OCI-LY7 (cell line): ENCODE measurements at regions not wholly inside any gene's neighbourhood (a gene's known extent, or its start where the extent isn't known, plus 50 kb on each side); places are given as distances from the start of the nearest gene placed in this dataset.

ENCODE experiments used
- BruUV-seq: library from RNA; stranded (reverse); fragments of 400-500 nt; replicated peaks from 2 replicates; lab custom pipeline; 2021; lab: Mats Ljungman, UMichigan
- CTCF ChIA-PET: fragments of 300-600 bp; sonication (Branson Sonifier 250); formaldehyde crosslinking; loops from one replicate; lab custom pipeline; 2022; ENCODE audit warnings: antibody characterized with exemption; ENCODE audit not compliant: unreplicated experiment; lab: Charles Lee
- POLR2A ChIA-PET: fragments of 300-600 bp; sonication (Branson Sonifier 250); formaldehyde crosslinking; loops from one replicate; lab custom pipeline; 2022; ENCODE audit warnings: antibody characterized with exemption; lab: Charles Lee
- DNase-seq: peaks from one replicate; pipeline ENCODE4 v3.0.0-alpha.2; 2015; ENCODE audit warnings: low spot score
- H2AFZ ChIP-seq: fragments of 200-600 bp; sonication (generic), shearing (Covaris generic); 2 replicates; pipeline ENCODE4 v1.6.1; 2014; ENCODE audit warnings: mild to moderate bottlenecking, antibody characterized with exemption, low read length, moderate library complexity
- H3K27ac ChIP-seq: fragments of 200-600 bp; sonication (generic); 2 replicates; pipeline ENCODE4 v1.5.1; 2014; ENCODE audit warnings: mixed run types, low read depth, mild to moderate bottlenecking, moderate library complexity, low read length, inconsistent platforms; ENCODE audit not compliant: poor library complexity, severe bottlenecking
- H3K36me3 ChIP-seq: fragments of 200-600 bp; sonication (generic); 2 replicates; pipeline ENCODE4 v1.6.1; 2014; ENCODE audit warnings: mild to moderate bottlenecking, antibody characterized with exemption, low read length, moderate library complexity, mixed read lengths; ENCODE audit not compliant: insufficient read depth
- H3K4me1 ChIP-seq: fragments of 200-600 bp; sonication (generic); 2 replicates; pipeline ENCODE4 v1.5.1; 2014; ENCODE audit warnings: mild to moderate bottlenecking, low read length; ENCODE audit not compliant: insufficient read depth, poor library complexity, severe bottlenecking
- H3K4me2 ChIP-seq: fragments of 200-600 bp; sonication (generic); 2 replicates; pipeline ENCODE4 v1.6.1; 2014; ENCODE audit warnings: mild to moderate bottlenecking, low read length
- H3K4me3 ChIP-seq: fragments of 200-600 bp; sonication (generic); 2 replicates; pipeline ENCODE4 v1.5.1; 2014; ENCODE audit warnings: mild to moderate bottlenecking, low read depth, low read length; ENCODE audit not compliant: poor library complexity, severe bottlenecking
- H3K79me2 ChIP-seq: fragments of 200-600 bp; sonication (generic); 2 replicates; pipeline ENCODE4 v1.6.1; 2016; ENCODE audit warnings: low read depth, mild to moderate bottlenecking, low read length, moderate library complexity, mixed read lengths; ENCODE audit not compliant: insufficient read depth
- H3K9me2 ChIP-seq: fragments of 200-600 bp; sonication (generic); 2 replicates; pipeline ENCODE4 v1.6.1; 2016; ENCODE audit warnings: mild to moderate bottlenecking, low read length, mixed read lengths; ENCODE audit not compliant: insufficient read depth
- H3K9me3 ChIP-seq: fragments of 200-600 bp; sonication (generic); 2 replicates; pipeline ENCODE4 v1.6.1; 2014; ENCODE audit warnings: mild to moderate bottlenecking, mixed run types, low read length, mixed read lengths
- H4K20me1 ChIP-seq: fragments of 200-600 bp; sonication (generic); 2 replicates; pipeline ENCODE4 v1.6.1; 2014; ENCODE audit warnings: mild to moderate bottlenecking, antibody characterized with exemption, low read length, moderate library complexity, mixed read lengths; ENCODE audit not compliant: insufficient read depth
- EZH2phosphoT487 ChIP-seq: fragments of 200-600 bp; sonication (generic); IDR thresholded peaks from 2 replicates; pipeline ENCODE4 v1.6.1; 2018; ENCODE audit warnings: low read depth, borderline replicate concordance, mild to moderate bottlenecking, mixed run types, antibody characterized with exemption, low read length, moderate library complexity, mixed read lengths
- intact Hi-C: fragments of 100-400 bp; cut with micrococcal nuclease; formaldehyde crosslinking; loops from one replicate; pipeline ENCODE4 v1.10.0; 2022; ENCODE audit not compliant: unreplicated experiment
- TF ChIP-seq, protein P1 (sequence below): fragments of 200-600 bp; sonication (generic); conservative IDR thresholded peaks from 2 replicates; pipeline ENCODE4 v1.5.1; 2014; ENCODE audit warnings: mild to moderate bottlenecking, antibody characterized with exemption, low read length, moderate library complexity, mixed read lengths

DNA sequence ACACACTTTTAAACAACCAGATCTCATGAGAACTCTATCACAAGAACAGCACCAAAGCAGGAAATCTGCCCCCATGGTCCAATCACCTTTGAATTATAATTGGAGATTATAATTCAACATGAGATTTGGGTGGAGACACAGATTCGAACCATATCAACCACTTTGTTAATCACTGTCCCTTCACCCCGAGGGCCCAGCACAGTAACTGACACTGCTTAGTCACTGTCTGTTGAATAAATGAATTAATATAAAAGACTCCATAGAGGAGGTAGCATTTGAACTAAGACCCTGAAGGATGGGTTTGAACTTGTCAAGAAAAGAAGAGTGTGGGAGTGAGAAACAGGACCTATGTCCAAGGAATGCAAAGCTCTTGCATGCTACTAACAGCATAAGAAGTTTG, 276.4 kb downstream of the SHOX2 start:
- Histone ChIP-seq H3K4me2 (no peak overlapping the region), H3K36me3 (no peaks in the 10 kb centered on the region), H3K9me2 (no peaks in the 10 kb centered on the region), H3K9me3 (no peaks in the 10 kb centered on the region), H4K20me1 (no peaks in the 10 kb centered on the region), H3K4me3 (no peak overlapping the region), H3K79me2 (no peaks in the 10 kb centered on the region), H3K27ac (no peak overlapping the region), H3K4me1 (no peaks in the 10 kb centered on the region), H2AFZ (no peak overlapping the region)
- no peak for DNase-seq
- POLR2A ChIA-PET, result no interaction called here
- intact Hi-C loops, result no loop called here
- TF ChIP-seq, protein P1, sequence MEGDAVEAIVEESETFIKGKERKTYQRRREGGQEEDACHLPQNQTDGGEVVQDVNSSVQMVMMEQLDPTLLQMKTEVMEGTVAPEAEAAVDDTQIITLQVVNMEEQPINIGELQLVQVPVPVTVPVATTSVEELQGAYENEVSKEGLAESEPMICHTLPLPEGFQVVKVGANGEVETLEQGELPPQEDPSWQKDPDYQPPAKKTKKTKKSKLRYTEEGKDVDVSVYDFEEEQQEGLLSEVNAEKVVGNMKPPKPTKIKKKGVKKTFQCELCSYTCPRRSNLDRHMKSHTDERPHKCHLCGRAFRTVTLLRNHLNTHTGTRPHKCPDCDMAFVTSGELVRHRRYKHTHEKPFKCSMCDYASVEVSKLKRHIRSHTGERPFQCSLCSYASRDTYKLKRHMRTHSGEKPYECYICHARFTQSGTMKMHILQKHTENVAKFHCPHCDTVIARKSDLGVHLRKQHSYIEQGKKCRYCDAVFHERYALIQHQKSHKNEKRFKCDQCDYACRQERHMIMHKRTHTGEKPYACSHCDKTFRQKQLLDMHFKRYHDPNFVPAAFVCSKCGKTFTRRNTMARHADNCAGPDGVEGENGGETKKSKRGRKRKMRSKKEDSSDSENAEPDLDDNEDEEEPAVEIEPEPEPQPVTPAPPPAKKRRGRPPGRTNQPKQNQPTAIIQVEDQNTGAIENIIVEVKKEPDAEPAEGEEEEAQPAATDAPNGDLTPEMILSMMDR, result no peak
- no peak for TF ChIP-seq EZH2phosphoT487
- CTCF ChIA-PET, result no interaction called here
- BruUV-seq, result no TSS peak

DNA sequence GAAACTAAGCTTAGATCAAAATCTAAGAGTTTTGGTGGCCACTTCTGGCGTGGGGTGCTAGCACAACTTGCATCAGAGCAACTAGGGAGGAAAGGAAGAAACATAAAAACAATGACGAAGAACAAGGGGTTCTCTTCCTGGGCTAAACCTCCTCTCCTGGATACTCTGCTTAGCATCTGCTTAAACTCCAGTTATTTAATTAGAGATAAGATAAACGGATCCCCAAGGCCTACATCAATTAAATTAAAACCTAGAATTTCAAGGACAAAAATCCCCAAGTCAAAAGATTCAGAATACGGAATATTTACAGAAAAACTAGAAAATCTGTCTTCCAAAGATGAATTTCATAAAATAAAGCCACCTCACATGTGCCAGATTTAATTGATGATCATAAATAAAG, 281.9 kb downstream of the SHOX2 start:
- BruUV-seq, result no TSS peak
- intact Hi-C loops, result no loop called here
- H3K4me3 ChIP-seq, result no peak overlapping the region
- POLR2A ChIA-PET, result interaction anchor here (0.7 kb wide), 1 partner anchor 1796 kb away, joined by 3 read pairs; no protein-coding TSS in a partner anchor
- H3K36me3 ChIP-seq, result no peaks in the 10 kb centered on the region
- no peak overlapping the region for H3K27ac ChIP-seq
- H3K4me1 ChIP-seq, result no peaks in the 10 kb centered on the region
- TF ChIP-seq EZH2phosphoT487, result no peak
- TF ChIP-seq, protein P1, result no peak
- no peak overlapping the region for H3K4me2 ChIP-seq
- no peaks in the 10 kb centered on the region for H3K79me2 ChIP-seq
- no peak overlapping the region for H2AFZ ChIP-seq
- no peaks in the 10 kb centered on the region for H3K9me2 ChIP-seq
- H4K20me1 ChIP-seq, result no peaks in the 10 kb centered on the region
- DNase-seq, result no peak
- CTCF ChIA-PET, result no interaction called here
- H3K9me3 ChIP-seq, result no peaks in the 10 kb centered on the region

DNA sequence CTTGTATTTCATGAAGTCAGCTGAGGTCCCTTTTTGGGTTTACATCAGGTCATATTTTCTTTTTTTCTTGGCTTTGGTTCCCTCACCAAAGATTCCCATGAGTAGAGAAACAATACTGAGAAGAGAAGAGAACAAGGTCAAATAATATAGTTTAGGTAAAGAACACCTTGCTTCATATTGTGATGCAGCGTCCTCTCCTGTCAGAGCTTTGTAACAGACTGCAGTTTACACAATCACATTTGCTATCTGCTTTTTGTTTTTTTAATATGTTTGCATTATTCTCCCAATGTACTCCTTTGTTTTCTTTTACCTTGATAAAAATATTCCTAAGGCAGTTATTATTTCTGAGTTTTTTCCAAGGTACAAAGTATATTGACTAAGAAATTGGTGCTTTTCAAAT, 283.2 kb downstream of the SHOX2 start:
- H3K4me2 ChIP-seq, result no peak overlapping the region
- no peaks in the 10 kb centered on the region for H3K9me2 ChIP-seq
- no TSS peak for BruUV-seq
- H3K27ac ChIP-seq, result no peak overlapping the region
- no peaks in the 10 kb centered on the region for H3K79me2 ChIP-seq
- H3K4me3 ChIP-seq, result no peak overlapping the region
- H4K20me1 ChIP-seq, result no peaks in the 10 kb centered on the region
- no peaks in the 10 kb centered on the region for H3K9me3 ChIP-seq
- intact Hi-C loops, result no loop called here
- no peaks in the 10 kb centered on the region for H3K4me1 ChIP-seq
- no peak overlapping the region for H2AFZ ChIP-seq
- ChIA-PET POLR2A (no interaction called here), CTCF (no interaction called here)
- no peaks in the 10 kb centered on the region for H3K36me3 ChIP-seq
- no peak for DNase-seq
- TF ChIP-seq, protein P1, result no peak
- TF ChIP-seq EZH2phosphoT487, result no peak
